Hepatocyte (in vitro differentiated cells): ENCODE measurements at regions not wholly inside any gene's neighbourhood (a gene's known extent, or its start where the extent isn't known, plus 50 kb on each side); places are given as distances from the start of the nearest gene placed in this dataset.

ENCODE experiments used
- CTCF ChIP-seq: fragments of 200-600 bp; sonication (generic); IDR thresholded peaks from 2 replicates; pipeline ENCODE4 v1.5.1; 2016; ENCODE audit warnings: antibody characterized with exemption, mild to moderate bottlenecking; ENCODE audit not compliant: poor library complexity
- EZH2 ChIP-seq: fragments of 200-600 bp; sonication (generic); IDR thresholded peaks from 2 replicates; pipeline ENCODE4 v1.6.1; 2016; ENCODE audit warnings: antibody characterized with exemption, mild to moderate bottlenecking, borderline replicate concordance
- EZH2phosphoT487 ChIP-seq: fragments of 200-600 bp; sonication (generic); IDR thresholded peaks from one replicate; pipeline ENCODE4 v1.6.1; 2018; ENCODE audit warnings: antibody characterized with exemption, mild to moderate bottlenecking, low read depth, moderate library complexity; ENCODE audit not compliant: unreplicated experiment, severe bottlenecking

GRCh38 chr1:221598122-221598521, 143.8 kb downstream of the DUSP10 start:
- TF ChIP-seq CTCF (no peak), EZH2 (no peak), EZH2phosphoT487 (no peak)
